A549 (cell line): ENCODE measurements at regions not wholly inside any gene's neighbourhood (a gene's known extent, or its start where the extent isn't known, plus 50 kb on each side); places are given as distances from the start of the nearest gene placed in this dataset.

Source experiments
- ATAC-seq, 2 experiments: fragments of 200-7000 bp in 1 of 2; fragments of >200 bp in 1 of 2; cut with Nextera tagmentation in 1 of 2; cut with Tn5 transposase in 1 of 2; 3 replicates each; pipeline versions ENCODE4 v1.8.0 to v1.9.1; 2018 to 2020; ENCODE audit warnings: mild to moderate bottlenecking in 1 of 2, moderate library complexity in 1 of 2
- CTCF ChIA-PET: fragments of 300-600 bp; sonication (Branson Sonifier 250); formaldehyde crosslinking; extraction: SDS; loops from one replicate; lab custom pipeline; 2021; ENCODE audit warnings: antibody characterized with exemption, inconsistent platforms; lab: Yijun Ruan, JAX
- POLR2A ChIA-PET: fragments of 350-600 bp; formaldehyde crosslinking; extraction: SDS; loops from one replicate; lab custom pipeline; 2021; ENCODE audit warnings: antibody characterized with exemption, inconsistent platforms; lab: Yijun Ruan, JAX
- DNase-seq, 2 experiments: peaks; one replicate each; pipeline versions ENCODE4 v3.0.0 to v3.0.0-alpha.2; 2011 to 2016; ENCODE audit warnings: low read depth in 1 of 2, low spot score in 1 of 2
- FAIRE-seq: peaks from 2 replicates; lab custom pipeline; 2011; peaks lifted over from hg19 to GRCh38; lab: Jason Lieb, UNC
- H3K27ac ChIP-seq, 2 experiments: fragments of >200 bp; sonication (Bioruptor Twin); formaldehyde crosslinking; 3 replicates each; pipeline ENCODE4 v1.5.1; 2016 to 2017
- H3K4me1 ChIP-seq: fragments of >200 bp; sonication (Bioruptor Twin); formaldehyde crosslinking; 3 replicates; pipeline ENCODE4 v1.6.1; 2016
- H3K4me2 ChIP-seq: fragments of >200 bp; sonication (Bioruptor Twin); formaldehyde crosslinking; 3 replicates; pipeline ENCODE4 v1.6.1; 2016
- H3K4me3 ChIP-seq: fragments of >200 bp; sonication (Bioruptor Twin); formaldehyde crosslinking; 3 replicates; pipeline ENCODE4 v1.5.1; 2016
- H3K9me3 ChIP-seq: fragments of >200 bp; sonication (Bioruptor Twin); formaldehyde crosslinking; 3 replicates; pipeline ENCODE4 v1.6.1; 2016
- CHD4 ChIP-seq: fragments of 200-600 bp; sonication (generic); IDR thresholded peaks from 2 replicates; pipeline ENCODE4 v1.6.1; 2016; ENCODE audit warnings: antibody characterized with exemption, mild to moderate bottlenecking, borderline replicate concordance
- EHMT2 ChIP-seq: fragments of 200-600 bp; sonication (generic); IDR thresholded peaks from 2 replicates; pipeline ENCODE4 v1.6.1; 2016; ENCODE audit warnings: antibody characterized with exemption, low read depth, mild to moderate bottlenecking, moderate library complexity
- HOXB13 ChIP-seq: fragments of 250-450 bp; sonication (Bioruptor Pico); IDR thresholded peaks from 2 replicates; pipeline ENCODE4 v1.5.0; 2020; ENCODE audit warnings: low read depth, mild to moderate bottlenecking, moderate library complexity
- HOXB5 ChIP-seq: fragments of 250-450 bp; sonication (Bioruptor Pico); IDR thresholded peaks from 2 replicates; pipeline ENCODE4 v1.5.0; 2020; ENCODE audit warnings: mild to moderate bottlenecking, moderate library complexity
- MAFK ChIP-seq: fragments of 450-650 bp; IDR thresholded peaks from 2 replicates; pipeline ENCODE4 v1.6.1; 2014; ENCODE audit not compliant: partially characterized antibody
- NR3C1 ChIP-seq: fragments of >200 bp; sonication (Bioruptor Twin); formaldehyde crosslinking; IDR thresholded peaks from 3 replicates; pipeline ENCODE4 v1.6.1; 2017
- PHF8 ChIP-seq: fragments of 200-600 bp; sonication (generic); IDR thresholded peaks from 2 replicates; pipeline ENCODE4 v1.6.1; 2016; ENCODE audit warnings: low read depth, mild to moderate bottlenecking, antibody characterized with exemption, moderate library complexity, borderline replicate concordance
- POLR2A ChIP-seq: IDR thresholded peaks from 2 replicates; pipeline ENCODE4 v1.6.1; 2012; ENCODE audit warnings: mild to moderate bottlenecking, low read length
- RARB ChIP-seq: fragments of 250-450 bp; sonication (Bioruptor Pico); IDR thresholded peaks from 2 replicates; pipeline ENCODE4 v1.8.0; 2021; ENCODE audit warnings: mild to moderate bottlenecking, moderate library complexity
- RNF2 ChIP-seq: fragments of 200-600 bp; sonication (generic); IDR thresholded peaks from 2 replicates; pipeline ENCODE4 v1.6.1; 2016; ENCODE audit warnings: low read depth, mild to moderate bottlenecking, antibody characterized with exemption, moderate library complexity, borderline replicate concordance
- SREBF2 ChIP-seq: fragments of 450-650 bp; IDR thresholded peaks from 2 replicates; pipeline ENCODE4 v1.6.1; 2014; ENCODE audit warnings: mild to moderate bottlenecking, moderate library complexity
- TFCP2L1 ChIP-seq: fragments of 250-450 bp; sonication (Bioruptor Pico); IDR thresholded peaks from 2 replicates; pipeline ENCODE4 v1.5.0; 2021; ENCODE audit warnings: mild to moderate bottlenecking
- TP53 ChIP-seq: fragments of 250-450 bp; sonication (Bioruptor Pico); IDR thresholded peaks from 2 replicates; pipeline ENCODE4 v1.5.0; 2021; ENCODE audit warnings: mild to moderate bottlenecking, moderate library complexity
- ZC3H11A ChIP-seq: fragments of 450-650 bp; IDR thresholded peaks from 2 replicates; pipeline ENCODE4 v1.6.1; 2014; ENCODE audit warnings: antibody characterized with exemption, mild to moderate bottlenecking
- WGBS: methylation state at CpG from one replicate; pipeline ENCODE4 v1.1.6; 2017; ENCODE audit errors: missing lambda C conversion rate; 5-methylcytosine and 5-hydroxymethylcytosine counted together
- TF ChIP-seq, protein P1 (sequence below): fragments of 200-600 bp; sonication (generic); IDR thresholded peaks from 2 replicates; pipeline ENCODE4 v1.6.1; 2016; ENCODE audit warnings: antibody characterized with exemption, mild to moderate bottlenecking, moderate library complexity
- TF ChIP-seq, protein P2 (sequence below): IDR thresholded peaks from 2 replicates; pipeline ENCODE4 v1.6.1; 2012
- TF ChIP-seq, protein P3 (sequence below): fragments of >200 bp; sonication (Bioruptor Twin); formaldehyde crosslinking; IDR thresholded peaks from 2 replicates; pipeline ENCODE4 v1.6.1; 2016
- TF ChIP-seq, protein P4 (sequence below): fragments of >200 bp; sonication (Bioruptor Twin); formaldehyde crosslinking; IDR thresholded peaks from 3 replicates; pipeline ENCODE4 v1.6.1; 2016

DNA sequence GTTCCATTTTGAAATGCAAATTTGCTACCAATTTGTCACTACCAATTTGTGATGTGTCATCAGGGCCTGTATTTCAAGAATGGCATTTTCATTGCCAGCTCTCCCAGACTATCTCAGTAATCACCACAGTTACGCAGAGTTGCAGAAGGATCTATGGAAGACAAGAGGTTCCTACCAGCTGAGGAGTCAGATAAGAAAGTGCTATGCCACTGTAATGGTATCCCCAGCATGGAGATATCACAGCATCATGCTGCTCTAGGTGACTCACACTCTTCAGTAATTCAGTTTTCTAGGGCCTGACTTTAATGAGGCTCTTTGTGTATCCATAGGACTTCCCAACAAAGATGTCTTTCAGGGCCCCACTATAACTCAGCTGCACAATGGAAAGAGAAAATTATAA lies 490.3 kb downstream of the ARHGEF28 start (continued):
- TF ChIP-seq RARB (CRISPR knock-in tag) = no peak

DNA sequence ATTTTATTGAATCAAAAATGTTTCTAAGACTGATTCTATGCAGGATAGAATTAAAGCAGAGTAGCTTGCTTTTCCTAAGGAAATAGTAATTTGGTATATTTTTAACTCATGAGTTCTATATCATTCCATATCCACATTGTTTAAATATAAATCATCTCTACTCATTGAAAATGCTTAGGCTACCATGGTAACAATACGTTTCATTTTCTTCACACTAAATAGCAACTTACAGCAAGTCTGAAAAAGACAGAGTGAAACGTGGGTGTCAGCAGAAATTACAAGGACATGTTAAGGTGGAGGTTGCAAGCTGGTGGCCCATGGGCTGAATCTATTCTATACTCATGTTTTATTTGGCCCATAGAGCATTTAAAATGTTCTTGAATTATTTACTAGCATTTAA lies 487.9 kb downstream of the ARHGEF28 start:
- ATAC-seq (no peak), DNase-seq (no peak)
- TF ChIP-seq POLR2A = no peak
- TF ChIP-seq RNF2 = no peak
- peak; percentile 40 for TF ChIP-seq MAFK

DNA sequence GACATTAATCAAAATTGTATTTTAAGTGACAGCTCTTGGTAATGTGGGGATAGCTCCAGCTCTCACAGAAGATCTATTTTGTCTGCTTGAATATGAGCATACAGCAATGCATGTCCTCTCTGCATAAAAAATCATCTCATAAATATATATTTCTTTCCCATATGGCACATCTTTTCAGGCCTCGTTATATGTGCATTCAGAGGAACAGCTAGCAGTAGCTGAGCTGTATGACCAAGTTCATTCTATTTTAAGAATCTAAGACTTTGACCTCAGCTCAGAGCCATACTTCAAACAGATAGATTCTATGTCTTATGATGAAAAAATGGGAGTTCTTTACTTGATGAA lies 487.2 kb downstream of the ARHGEF28 start:
- Histone ChIP-seq H3K4me3 (no peak overlapping the region), H3K4me1 (0 out of 3 replicates have a peak, but pooled peaks cover 3% of the 10 kb centered on the region), H3K9me3 (no peaks in the 10 kb centered on the region), H3K4me2 (no peak overlapping the region), H3K27ac (no peak overlapping the region)
- WGBS = 22% methylated on average over 1 of the region's 1 CpG
- no peak for FAIRE-seq
- ChIA-PET CTCF (no interaction called here), POLR2A (no interaction called here)
- no peak for DNase-seq
- no peak for ATAC-seq
- TF ChIP-seq SREBF2 = no peak
- no peak for TF ChIP-seq TP53 (CRISPR knock-in tag)
- TF ChIP-seq POLR2A = no peak
- no peak for TF ChIP-seq HOXB5 (CRISPR knock-in tag)
- TF ChIP-seq CHD4 = no peak
- TF ChIP-seq MAFK = no peak
- TF ChIP-seq RNF2 = no peak
- no peak for TF ChIP-seq EHMT2
- TF ChIP-seq HOXB13 = no peak
- no peak for TF ChIP-seq PHF8
- no peak for TF ChIP-seq TFCP2L1
- TF ChIP-seq, protein P1, sequence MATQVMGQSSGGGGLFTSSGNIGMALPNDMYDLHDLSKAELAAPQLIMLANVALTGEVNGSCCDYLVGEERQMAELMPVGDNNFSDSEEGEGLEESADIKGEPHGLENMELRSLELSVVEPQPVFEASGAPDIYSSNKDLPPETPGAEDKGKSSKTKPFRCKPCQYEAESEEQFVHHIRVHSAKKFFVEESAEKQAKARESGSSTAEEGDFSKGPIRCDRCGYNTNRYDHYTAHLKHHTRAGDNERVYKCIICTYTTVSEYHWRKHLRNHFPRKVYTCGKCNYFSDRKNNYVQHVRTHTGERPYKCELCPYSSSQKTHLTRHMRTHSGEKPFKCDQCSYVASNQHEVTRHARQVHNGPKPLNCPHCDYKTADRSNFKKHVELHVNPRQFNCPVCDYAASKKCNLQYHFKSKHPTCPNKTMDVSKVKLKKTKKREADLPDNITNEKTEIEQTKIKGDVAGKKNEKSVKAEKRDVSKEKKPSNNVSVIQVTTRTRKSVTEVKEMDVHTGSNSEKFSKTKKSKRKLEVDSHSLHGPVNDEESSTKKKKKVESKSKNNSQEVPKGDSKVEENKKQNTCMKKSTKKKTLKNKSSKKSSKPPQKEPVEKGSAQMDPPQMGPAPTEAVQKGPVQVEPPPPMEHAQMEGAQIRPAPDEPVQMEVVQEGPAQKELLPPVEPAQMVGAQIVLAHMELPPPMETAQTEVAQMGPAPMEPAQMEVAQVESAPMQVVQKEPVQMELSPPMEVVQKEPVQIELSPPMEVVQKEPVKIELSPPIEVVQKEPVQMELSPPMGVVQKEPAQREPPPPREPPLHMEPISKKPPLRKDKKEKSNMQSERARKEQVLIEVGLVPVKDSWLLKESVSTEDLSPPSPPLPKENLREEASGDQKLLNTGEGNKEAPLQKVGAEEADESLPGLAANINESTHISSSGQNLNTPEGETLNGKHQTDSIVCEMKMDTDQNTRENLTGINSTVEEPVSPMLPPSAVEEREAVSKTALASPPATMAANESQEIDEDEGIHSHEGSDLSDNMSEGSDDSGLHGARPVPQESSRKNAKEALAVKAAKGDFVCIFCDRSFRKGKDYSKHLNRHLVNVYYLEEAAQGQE = no peak
- TF ChIP-seq NR3C1 = no peak
- TF ChIP-seq, protein P2, sequence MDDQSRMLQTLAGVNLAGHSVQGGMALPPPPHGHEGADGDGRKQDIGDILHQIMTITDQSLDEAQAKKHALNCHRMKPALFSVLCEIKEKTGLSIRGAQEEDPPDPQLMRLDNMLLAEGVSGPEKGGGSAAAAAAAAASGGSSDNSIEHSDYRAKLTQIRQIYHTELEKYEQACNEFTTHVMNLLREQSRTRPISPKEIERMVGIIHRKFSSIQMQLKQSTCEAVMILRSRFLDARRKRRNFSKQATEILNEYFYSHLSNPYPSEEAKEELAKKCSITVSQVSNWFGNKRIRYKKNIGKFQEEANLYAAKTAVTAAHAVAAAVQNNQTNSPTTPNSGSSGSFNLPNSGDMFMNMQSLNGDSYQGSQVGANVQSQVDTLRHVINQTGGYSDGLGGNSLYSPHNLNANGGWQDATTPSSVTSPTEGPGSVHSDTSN = no peak
- TF ChIP-seq, protein P3, sequence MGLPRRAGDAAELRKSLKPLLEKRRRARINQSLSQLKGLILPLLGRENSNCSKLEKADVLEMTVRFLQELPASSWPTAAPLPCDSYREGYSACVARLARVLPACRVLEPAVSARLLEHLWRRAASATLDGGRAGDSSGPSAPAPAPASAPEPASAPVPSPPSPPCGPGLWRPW = no peak
- TF ChIP-seq ZC3H11A = no peak
- TF ChIP-seq, protein P4, sequence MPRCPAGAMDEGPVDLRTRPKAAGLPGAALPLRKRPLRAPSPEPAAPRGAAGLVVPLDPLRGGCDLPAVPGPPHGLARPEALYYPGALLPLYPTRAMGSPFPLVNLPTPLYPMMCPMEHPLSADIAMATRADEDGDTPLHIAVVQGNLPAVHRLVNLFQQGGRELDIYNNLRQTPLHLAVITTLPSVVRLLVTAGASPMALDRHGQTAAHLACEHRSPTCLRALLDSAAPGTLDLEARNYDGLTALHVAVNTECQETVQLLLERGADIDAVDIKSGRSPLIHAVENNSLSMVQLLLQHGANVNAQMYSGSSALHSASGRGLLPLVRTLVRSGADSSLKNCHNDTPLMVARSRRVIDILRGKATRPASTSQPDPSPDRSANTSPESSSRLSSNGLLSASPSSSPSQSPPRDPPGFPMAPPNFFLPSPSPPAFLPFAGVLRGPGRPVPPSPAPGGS = no peak

More for the DNA sequence above, 487.9 kb downstream of the ARHGEF28 start:
- WGBS = 11% methylated on average over 2 of the region's 2 CpGs
- Histone ChIP-seq H3K4me1 (0 out of 3 replicates have a peak, but pooled peaks cover 3% of the 10 kb centered on the region), H3K4me2 (no peak overlapping the region), H3K27ac (no peak overlapping the region), H3K4me3 (no peak overlapping the region), H3K9me3 (no peaks in the 10 kb centered on the region)
- CTCF ChIA-PET = interaction anchor here (1.1 kb wide), 1 partner anchor 526 kb away, joined by 3 read pairs; the partner anchor contains the start of gene ENC1
- FAIRE-seq = no peak
- POLR2A ChIA-PET = no interaction called here
